Hepatocyte (in vitro differentiated cells): ENCODE measurements at regions not wholly inside any gene's neighbourhood (a gene's known extent, or its start where the extent isn't known, plus 50 kb on each side); places are given as distances from the start of the nearest gene placed in this dataset.
"Not testable (repeated sequence)": the region's sequence is repeated elsewhere in the genome, so short reads cannot be mapped to it uniquely, and the experiment has no call there.

Source experiments
- DNase-seq: peaks from one replicate; pipeline ENCODE4 v3.0.0-alpha.2; 2016; ENCODE audit warnings: low spot score
- H2AFZ ChIP-seq: fragments of 200-600 bp; sonication (generic); 2 replicates; pipeline ENCODE4 v1.6.0; 2016; ENCODE audit warnings: antibody characterized with exemption, mild to moderate bottlenecking
- H3K27ac ChIP-seq: fragments of 200-600 bp; sonication (generic); 2 replicates; pipeline ENCODE4 v1.5.1; 2016; ENCODE audit warnings: mild to moderate bottlenecking
- H3K27me3 ChIP-seq: fragments of 200-600 bp; sonication (generic); 2 replicates; pipeline ENCODE4 v1.6.1; 2016
- H3K36me3 ChIP-seq: fragments of 200-600 bp; sonication (generic); replicated peaks from 2 replicates; pipeline ENCODE4 v1.5.1; 2016; ENCODE audit warnings: low read depth; ENCODE audit not compliant: insufficient read depth
- H3K4me1 ChIP-seq: fragments of 200-600 bp; sonication (generic); 2 replicates; pipeline ENCODE4 v1.5.1; 2016; ENCODE audit warnings: mild to moderate bottlenecking, moderate library complexity; ENCODE audit not compliant: insufficient read depth
- H3K4me2 ChIP-seq: fragments of 200-600 bp; sonication (generic); 2 replicates; pipeline ENCODE4 v1.6.0; 2016
- H3K4me3 ChIP-seq: fragments of 200-600 bp; sonication (generic); 2 replicates; pipeline ENCODE4 v1.5.1; 2016; ENCODE audit warnings: mild to moderate bottlenecking
- H3K79me2 ChIP-seq: fragments of 200-600 bp; sonication (generic); 2 replicates; pipeline ENCODE4 v1.6.0; 2017; ENCODE audit warnings: mild to moderate bottlenecking
- H3K9me2 ChIP-seq: fragments of 200-600 bp; sonication (generic); replicated peaks from 2 replicates; pipeline ENCODE4 v1.6.0; 2017; ENCODE audit warnings: mild to moderate bottlenecking; ENCODE audit not compliant: insufficient read depth
- H3K9me3 ChIP-seq: fragments of 200-600 bp; sonication (generic); 2 replicates; pipeline ENCODE4 v1.5.1; 2016; ENCODE audit warnings: low read depth, mild to moderate bottlenecking
- H4K20me1 ChIP-seq: fragments of 200-600 bp; sonication (generic); 2 replicates; pipeline ENCODE4 v1.6.0; 2016; ENCODE audit warnings: mild to moderate bottlenecking; ENCODE audit not compliant: insufficient read depth, poor library complexity, severe bottlenecking
- CTCF ChIP-seq: fragments of 200-600 bp; sonication (generic); IDR thresholded peaks from 2 replicates; pipeline ENCODE4 v1.5.1; 2016; ENCODE audit warnings: antibody characterized with exemption, mild to moderate bottlenecking; ENCODE audit not compliant: poor library complexity
- EZH2 ChIP-seq: fragments of 200-600 bp; sonication (generic); IDR thresholded peaks from 2 replicates; pipeline ENCODE4 v1.6.1; 2016; ENCODE audit warnings: antibody characterized with exemption, mild to moderate bottlenecking, borderline replicate concordance
- EZH2phosphoT487 ChIP-seq: fragments of 200-600 bp; sonication (generic); IDR thresholded peaks from one replicate; pipeline ENCODE4 v1.6.1; 2018; ENCODE audit warnings: antibody characterized with exemption, mild to moderate bottlenecking, low read depth, moderate library complexity; ENCODE audit not compliant: unreplicated experiment, severe bottlenecking
- WGBS: methylation state at CpG from one replicate; pipeline ENCODE4 v1.1.6; 2016; ENCODE audit warnings: low lambda C conversion rate; ENCODE audit errors: missing lambda C conversion rate; 5-methylcytosine and 5-hydroxymethylcytosine counted together

DNA sequence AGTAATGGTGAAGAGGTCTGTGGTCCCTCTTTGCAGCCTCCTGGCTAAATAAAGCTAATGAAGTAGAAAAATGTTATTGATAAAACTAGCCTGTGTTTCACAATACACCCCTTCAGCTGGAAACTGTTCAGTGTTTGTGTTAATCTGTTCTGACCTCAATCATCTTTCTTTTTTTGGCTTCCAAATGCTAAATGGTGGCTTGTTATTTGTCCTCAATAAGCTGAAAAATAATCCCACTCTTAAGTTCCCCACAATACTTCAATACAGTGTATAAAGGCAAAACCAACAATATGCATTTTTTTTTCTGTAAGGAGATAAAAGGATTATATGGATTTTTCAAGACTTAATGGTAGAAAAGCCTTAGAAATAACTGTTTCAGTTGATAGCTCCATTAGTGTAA, 560.5 kb downstream of the TUSC1 start:
- no peaks in the 10 kb centered on the region for H4K20me1 ChIP-seq
- H3K27me3 ChIP-seq: no peaks in the 10 kb centered on the region
- H3K27ac ChIP-seq: no peak overlapping the region
- no peaks in the 10 kb centered on the region for H3K79me2 ChIP-seq
- H3K36me3 ChIP-seq: no peaks in the 10 kb centered on the region
- no peak for DNase-seq
- H2AFZ ChIP-seq: no peak overlapping the region
- no peak for TF ChIP-seq EZH2phosphoT487
- TF ChIP-seq EZH2: no peak
- no peak for TF ChIP-seq CTCF
- no peak overlapping the region for H3K4me3 ChIP-seq
- no peaks in the 10 kb centered on the region for H3K4me1 ChIP-seq
- H3K4me2 ChIP-seq: no peak overlapping the region
- no peaks in the 10 kb centered on the region for H3K9me3 ChIP-seq
- no peaks in the 10 kb centered on the region for H3K9me2 ChIP-seq

GRCh38 chr9:25102204-25102603, 556.5 kb upstream of the IZUMO3 start:
- H3K9me3 ChIP-seq, H3K4me3 ChIP-seq, H3K27ac ChIP-seq, H3K27me3 ChIP-seq, DNase-seq, H3K4me1 ChIP-seq, H2AFZ ChIP-seq, H3K9me2 ChIP-seq, H4K20me1 ChIP-seq, H3K79me2 ChIP-seq, H3K36me3 ChIP-seq, H3K4me2 ChIP-seq: not testable (repeated sequence)
- WGBS: 92% methylated on average over 8 of the region's 8 CpGs

DNA sequence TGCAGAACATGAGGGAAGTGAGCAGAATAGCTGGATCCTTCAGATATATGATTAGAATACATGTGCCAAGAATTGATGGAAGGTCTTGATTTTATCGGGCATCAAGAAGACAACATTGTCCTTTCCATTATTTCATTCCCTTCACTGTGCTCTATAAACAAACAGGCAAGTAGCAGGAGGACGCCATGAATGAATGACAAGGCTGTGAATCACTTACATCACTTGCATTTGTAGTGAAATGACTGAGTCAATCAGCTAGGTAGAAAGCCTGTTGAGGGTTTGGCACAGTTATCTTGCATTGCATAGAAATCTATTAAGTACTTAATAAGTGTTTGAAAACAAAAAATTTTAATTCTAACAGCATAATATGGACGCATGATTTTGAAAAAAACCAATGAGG, 548.8 kb upstream of the IZUMO3 start:
- no peaks in the 10 kb centered on the region for H3K4me1 ChIP-seq
- H3K9me3 ChIP-seq: no peaks in the 10 kb centered on the region
- no peak overlapping the region for H3K27ac ChIP-seq
- TF ChIP-seq EZH2phosphoT487: no peak
- TF ChIP-seq CTCF: no peak
- TF ChIP-seq EZH2: no peak
- H3K27me3 ChIP-seq: no peaks in the 10 kb centered on the region
- no peaks in the 10 kb centered on the region for H3K9me2 ChIP-seq
- no peak overlapping the region for H2AFZ ChIP-seq
- H3K4me3 ChIP-seq: no peak overlapping the region
- no peaks in the 10 kb centered on the region for H4K20me1 ChIP-seq
- WGBS: 90% methylated on average over 3 of the region's 3 CpGs
- H3K36me3 ChIP-seq: no peaks in the 10 kb centered on the region
- DNase-seq: no peak
- H3K79me2 ChIP-seq: no peaks in the 10 kb centered on the region
- H3K4me2 ChIP-seq: no peak overlapping the region

GRCh38 chr9:25078202-25078601, 532.5 kb upstream of the IZUMO3 start:
- H3K4me2 ChIP-seq: no peak overlapping the region
- no peaks in the 10 kb centered on the region for H3K79me2 ChIP-seq
- WGBS: 88% methylated on average over 3 of the region's 3 CpGs
- no peak for DNase-seq
- no peaks in the 10 kb centered on the region for H4K20me1 ChIP-seq
- no peak overlapping the region for H2AFZ ChIP-seq
- no peaks in the 10 kb centered on the region for H3K4me1 ChIP-seq
- H3K9me3 ChIP-seq: no peaks in the 10 kb centered on the region
- H3K36me3 ChIP-seq: no peaks in the 10 kb centered on the region
- H3K4me3 ChIP-seq: no peak overlapping the region
- no peak overlapping the region for H3K27ac ChIP-seq
- no peaks in the 10 kb centered on the region for H3K27me3 ChIP-seq
- no peak for TF ChIP-seq EZH2
- TF ChIP-seq EZH2phosphoT487: no peak
- no peak for TF ChIP-seq CTCF
- no peaks in the 10 kb centered on the region for H3K9me2 ChIP-seq
